GM21825 (cell line): ENCODE measurements at regions not wholly inside any gene's neighbourhood (a gene's known extent, or its start where the extent isn't known, plus 50 kb on each side); places are given as distances from the start of the nearest gene placed in this dataset.

Source experiments
- ATAC-seq: cut with Tn5 transposase; IDR thresholded peaks from one replicate; pipeline ENCODE4 v1.9.1; 2021; ENCODE audit warnings: mild to moderate bottlenecking, moderate library complexity; ENCODE audit not compliant: unreplicated experiment

DNA sequence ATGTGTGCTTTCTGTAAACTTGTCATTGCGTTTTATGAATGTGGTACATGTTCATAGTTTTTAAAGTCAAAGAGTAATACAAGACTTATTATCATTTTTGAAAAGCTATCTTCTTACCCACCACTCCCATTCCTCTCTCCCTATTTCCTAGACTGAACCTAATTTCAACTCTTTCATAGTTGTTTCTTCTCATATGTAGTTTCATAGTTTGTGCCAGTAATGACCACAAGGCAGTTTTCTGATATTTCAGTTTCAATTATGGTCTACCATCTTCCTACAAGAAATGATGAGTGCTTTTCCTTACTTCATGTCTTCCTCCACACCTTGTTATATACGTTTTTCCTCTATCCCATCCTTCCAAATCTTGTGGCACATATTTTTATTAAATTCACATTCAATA lies 445.0 kb upstream of the GOLIM4 start:
- ATAC-seq: no peak

- no peak for ATAC-seq
Measured at GRCh38 chr3:168539909-168540308, 444.2 kb upstream of the GOLIM4 start.

DNA sequence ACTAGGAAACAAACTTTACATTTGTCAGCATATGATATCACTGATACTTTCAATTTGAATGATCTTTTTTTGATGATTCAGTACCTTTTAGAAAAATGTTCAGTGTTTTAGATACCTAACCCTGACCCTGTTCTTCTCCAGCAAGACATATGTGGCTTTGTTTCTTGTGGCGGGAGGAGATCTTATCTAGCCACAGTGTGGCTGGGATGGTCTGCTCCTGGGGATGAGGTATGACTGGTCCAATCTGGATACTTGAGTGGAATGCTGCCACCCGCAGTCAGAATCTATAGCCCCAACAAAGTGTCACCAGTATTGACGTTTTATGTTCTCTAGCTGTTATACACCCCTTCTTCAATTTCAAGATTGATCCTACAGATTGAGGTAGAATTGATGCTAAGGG lies 439.0 kb upstream of the GOLIM4 start:
- no peak for ATAC-seq

- no peak for ATAC-seq
Measured at GRCh38 chr3:168533600-168533999, 437.9 kb upstream of the GOLIM4 start.

DNA sequence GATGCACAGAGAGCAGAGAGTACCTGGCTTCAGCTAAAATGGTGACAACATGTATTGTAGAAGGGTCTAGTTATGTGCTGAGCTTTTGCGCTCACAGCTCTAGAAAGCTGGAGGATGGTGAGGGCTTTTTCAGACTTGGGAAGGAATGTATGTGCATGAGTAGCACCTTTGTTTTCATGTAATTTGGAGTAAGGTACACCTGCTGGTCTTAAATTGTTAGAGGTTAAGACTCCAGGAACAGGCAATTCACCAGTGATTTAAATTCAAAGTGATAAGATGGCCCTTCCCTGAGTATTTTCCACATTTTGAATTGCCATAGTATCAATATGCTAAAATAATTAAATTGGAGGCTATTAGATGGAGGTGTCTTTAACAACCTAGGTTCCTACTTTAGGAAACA lies 436.4 kb upstream of the GOLIM4 start:
- no peak for ATAC-seq

DNA sequence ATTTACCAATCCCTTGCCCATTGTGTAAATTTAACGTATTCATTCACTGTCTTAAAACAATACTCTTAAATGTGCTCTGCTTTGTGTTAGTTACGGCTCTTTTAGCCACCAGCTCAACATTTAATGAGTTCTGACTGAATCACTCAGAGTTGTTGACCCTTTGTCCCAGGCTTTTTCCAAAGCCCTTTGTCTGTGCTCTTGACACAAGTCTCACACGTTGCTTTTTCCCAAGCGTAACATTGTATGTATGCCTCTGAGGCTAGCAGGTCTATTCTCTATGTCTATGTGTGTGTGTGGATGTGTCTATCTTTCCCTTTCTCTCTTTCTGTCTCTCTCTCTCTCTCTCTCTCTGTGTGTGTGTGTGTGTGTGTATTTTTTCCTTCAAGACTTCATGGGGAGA lies 435.4 kb upstream of the GOLIM4 start:
- no peak for ATAC-seq

GRCh38 chr3:168524129-168524528 lies 428.4 kb upstream of the GOLIM4 start:
- ATAC-seq: no peak

DNA sequence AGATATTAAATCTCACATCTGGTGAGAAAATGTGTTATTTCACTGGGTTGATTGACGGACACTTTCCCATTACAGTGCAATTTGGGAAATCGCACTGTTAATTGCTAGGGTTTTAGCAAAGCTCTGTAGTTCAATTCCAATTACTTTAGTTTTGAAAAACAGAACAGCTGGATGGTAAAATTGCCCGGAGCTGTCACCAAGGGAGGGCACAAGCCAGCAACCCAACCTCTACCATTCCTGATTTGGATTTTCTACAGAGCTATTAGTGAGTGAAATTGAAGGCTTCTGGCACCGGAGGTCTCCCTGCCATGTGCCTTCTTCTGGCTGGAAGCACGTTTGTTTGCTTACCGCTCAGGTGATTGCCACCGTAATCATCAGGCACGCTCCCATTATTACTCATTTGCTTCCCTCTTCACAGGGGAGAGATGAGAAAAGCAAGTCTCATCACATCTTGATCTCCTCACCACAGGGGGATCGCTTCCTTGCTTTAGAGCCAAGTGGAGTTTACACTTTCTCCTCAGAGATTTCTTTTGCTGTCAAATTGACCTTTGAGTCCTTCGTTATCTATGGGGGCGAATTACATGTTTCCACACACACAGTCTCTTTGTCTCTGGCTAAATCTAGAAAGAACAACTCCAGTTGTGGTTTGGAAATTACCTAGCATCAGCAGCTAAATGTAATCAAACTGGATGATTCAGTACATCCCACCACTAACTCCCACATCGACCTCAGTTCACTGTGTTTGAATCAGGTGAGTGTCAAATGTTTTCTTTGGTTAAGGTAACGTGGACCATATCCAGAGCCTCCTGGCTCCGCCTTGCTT lies 421.7 kb upstream of the GOLIM4 start:
- no peak for ATAC-seq

DNA sequence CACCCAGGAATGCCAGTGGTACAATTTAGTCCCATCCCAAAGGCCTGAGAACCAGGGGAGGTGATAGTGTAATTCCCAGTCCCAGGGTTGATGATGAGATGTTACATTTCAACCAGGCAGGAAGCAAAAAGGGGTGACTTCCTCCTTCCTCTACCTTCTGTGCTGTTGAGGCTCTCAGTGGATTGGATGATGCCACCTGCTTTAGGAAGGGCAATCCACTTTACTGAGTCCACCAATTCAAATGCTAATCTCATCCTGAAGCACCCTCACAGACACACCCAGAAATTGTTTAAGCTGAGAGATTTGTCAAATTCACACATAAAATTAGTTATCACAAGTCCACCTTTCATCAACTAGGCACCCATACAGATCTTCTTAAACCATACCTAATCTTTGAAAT lies 418.5 kb upstream of the GOLIM4 start:
- ATAC-seq: no peak

DNA sequence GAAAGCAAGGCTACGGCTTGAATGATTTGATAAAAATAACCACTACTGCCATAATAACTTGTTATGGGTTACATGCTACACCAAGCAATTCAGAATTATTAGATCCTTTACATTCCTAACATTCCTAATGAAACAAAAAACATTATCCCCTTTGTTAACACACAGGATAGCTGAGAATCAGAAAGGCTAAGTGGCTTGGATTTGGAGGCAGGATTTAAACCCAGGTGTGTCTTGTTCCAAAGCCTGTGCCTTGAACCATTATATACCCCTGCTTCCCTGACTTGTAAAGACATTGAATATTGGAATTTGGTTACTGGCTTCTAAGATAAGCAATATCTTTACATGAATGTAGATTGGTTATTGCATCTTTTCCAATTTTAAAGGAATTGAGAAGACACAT lies 417.1 kb upstream of the GOLIM4 start:
- no peak for ATAC-seq

DNA sequence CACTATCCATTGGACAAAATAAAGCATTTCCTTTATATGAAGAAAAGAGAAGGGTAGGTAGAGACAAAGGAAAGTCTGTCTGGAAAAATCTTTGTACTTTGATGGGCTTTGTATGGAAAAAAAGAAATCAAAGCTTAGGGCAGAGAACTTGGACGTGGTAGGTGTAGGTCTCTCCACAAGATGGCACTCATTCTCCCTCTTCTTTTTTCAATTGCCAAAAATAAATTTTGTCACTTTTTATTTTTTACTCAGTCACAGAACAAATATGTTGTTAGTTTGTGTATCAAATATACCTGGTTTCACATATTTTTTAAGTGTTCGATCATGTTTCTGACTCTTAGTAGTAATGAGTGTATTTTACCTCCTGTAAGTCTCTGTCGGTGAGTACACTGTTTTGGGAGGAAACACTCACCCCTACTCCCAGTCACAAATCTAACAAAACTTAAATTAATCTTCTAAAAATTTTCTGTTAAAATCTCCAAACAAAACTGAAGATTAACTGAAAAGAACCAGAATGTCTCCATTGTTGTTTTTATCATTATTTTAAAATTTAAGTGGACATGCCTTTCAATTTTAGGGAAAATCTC lies 415.8 kb upstream of the GOLIM4 start:
- no peak for ATAC-seq

GRCh38 chr3:168506589-168506988 lies 410.9 kb upstream of the GOLIM4 start:
- ATAC-seq: no peak

DNA sequence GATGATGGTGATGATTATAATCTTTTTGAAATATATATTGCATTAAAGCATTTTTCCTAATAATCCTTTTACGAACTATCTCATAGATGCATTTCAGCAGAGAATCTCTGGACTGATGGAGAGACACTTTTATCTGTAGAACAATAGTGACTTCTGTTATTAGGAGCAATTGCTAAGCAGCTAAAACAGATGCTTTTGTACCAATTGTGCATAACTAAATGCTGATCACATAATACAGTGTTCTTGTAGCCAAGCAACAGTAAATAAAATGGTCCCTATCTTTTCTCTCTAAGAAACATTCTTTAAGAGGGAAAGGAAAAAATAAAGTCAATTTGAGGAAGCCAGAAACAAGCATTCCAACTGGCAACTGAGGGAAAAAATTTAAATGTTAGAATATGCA lies 405.8 kb upstream of the GOLIM4 start:
- ATAC-seq: no peak

DNA sequence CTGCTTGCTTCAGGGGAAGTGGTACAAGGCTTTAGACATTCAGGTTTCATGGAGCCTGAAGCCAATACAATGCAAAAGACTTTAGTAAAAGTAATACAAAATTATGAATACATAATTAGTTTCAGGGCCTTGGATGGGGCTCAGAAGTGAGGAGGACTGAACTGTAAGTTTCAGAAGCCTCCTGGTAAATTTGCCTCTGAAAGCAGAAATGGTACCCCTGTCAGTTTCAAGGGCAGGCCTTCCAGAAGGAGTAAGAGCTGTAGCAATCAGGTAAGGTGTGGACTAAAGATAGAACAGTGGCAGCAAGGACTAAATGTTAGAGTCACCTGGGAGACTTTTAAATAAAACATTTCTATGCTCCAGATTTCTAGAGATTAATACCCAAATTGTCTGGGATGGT lies 402.5 kb upstream of the GOLIM4 start:
- no peak for ATAC-seq

GRCh38 chr3:168497741-168498140 lies 402.0 kb upstream of the GOLIM4 start:
- no peak for ATAC-seq

DNA sequence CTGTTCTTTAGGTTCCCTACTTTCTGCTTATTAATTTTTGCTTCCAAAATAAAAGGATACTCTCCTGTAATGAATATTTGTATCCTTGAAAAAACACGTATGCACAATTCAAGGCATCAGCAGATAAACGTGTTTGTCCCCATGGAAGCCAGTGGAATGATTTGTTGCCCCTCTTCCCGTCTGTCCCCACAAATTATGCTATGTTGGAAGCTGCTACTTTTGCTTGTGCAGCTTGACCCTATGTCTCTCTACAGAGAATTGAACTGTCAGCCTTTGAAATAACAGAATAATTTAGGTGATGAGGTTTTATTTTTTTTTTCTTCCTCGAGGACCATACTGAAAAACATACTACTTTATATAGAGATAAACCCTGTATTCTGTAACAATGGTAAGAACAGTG lies 401.5 kb upstream of the GOLIM4 start:
- no peak for ATAC-seq

DNA sequence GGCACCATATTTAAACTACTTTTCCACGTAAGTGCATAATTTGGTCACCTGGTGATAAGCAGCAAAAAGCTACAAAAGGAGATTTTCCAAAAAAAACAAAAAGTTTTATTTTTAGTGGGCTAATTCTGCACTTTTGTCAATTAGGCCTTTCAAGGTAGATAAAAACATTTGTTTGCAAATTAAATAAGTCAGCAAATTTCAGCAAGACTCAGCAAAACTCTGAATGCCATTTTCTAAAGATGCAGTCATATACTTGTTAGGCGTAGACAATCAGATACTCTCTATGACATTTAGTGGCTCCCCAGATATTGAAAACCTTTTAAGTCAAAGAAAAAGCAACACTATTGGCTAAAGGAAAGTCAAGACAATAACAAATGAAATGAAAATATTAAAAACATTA lies 400.2 kb upstream of the GOLIM4 start:
- no peak for ATAC-seq

DNA sequence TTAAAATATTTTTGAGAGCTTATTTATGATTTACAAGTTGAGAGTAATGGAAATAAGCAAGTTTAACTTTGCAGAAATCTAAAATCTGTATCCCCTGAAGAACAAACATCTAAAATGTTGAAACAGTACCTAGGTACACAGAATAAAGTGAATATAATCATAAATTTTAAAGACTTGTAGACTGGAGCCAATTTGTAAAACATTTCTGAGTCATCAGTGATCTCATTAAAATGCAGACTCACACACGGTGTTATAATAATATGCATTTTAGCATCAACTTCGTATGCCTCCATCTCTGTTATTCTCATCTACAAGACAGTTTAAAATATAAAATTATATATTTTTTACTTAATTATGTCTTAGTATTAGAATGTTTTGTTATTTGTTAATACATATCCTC lies 399.5 kb upstream of the GOLIM4 start:
- ATAC-seq: no peak

GRCh38 chr3:168493412-168494205 lies 397.9 kb upstream of the GOLIM4 start:
- ATAC-seq: no peak

GRCh38 chr3:168490981-168491380 lies 395.3 kb upstream of the GOLIM4 start:
- ATAC-seq: no peak

DNA sequence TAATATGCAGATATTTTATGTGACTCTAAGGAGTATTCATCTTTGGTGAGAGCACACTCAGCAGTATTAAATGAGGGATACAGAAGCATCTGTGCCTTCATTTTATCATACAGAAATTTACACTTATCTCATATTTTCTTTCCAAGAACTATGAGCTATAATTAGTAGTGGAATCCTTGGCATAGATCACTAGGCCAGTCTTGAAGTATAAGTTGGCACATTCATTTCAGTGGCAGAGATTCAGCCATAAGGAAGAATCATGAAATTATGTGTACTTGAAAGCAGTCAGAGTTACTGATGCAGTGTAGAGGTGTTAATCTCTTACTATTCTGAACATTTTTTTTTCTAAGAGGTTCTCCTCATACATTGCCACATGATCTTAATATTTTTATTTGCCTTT lies 393.6 kb upstream of the GOLIM4 start:
- no peak for ATAC-seq

- ATAC-seq: no peak
Measured at GRCh38 chr3:168485936-168486335, 390.2 kb upstream of the GOLIM4 start.
